ACC112 (cell line): ENCODE measurements at regions not wholly inside any gene's neighbourhood (a gene's known extent, or its start where the extent isn't known, plus 50 kb on each side); places are given as distances from the start of the nearest gene placed in this dataset.

Experiments used
- H2AFZ ChIP-seq: fragments of 200-600 bp; sonication (generic); one replicate; pipeline ENCODE4 v1.6.0; 2017; ENCODE audit warnings: antibody characterized with exemption, low read length; ENCODE audit not compliant: unreplicated experiment
- H3K27ac ChIP-seq: fragments of 200-600 bp; sonication (generic); 2 replicates; pipeline ENCODE4 v1.5.1; 2014; ENCODE audit warnings: low read depth, mild to moderate bottlenecking, antibody characterized with exemption, low read length, moderate library complexity
- H3K27me3 ChIP-seq: fragments of 200-600 bp; sonication (generic); 2 replicates; pipeline ENCODE4 v1.6.1; 2014; ENCODE audit warnings: mild to moderate bottlenecking, antibody characterized with exemption, low read length, moderate library complexity, mixed read lengths; ENCODE audit not compliant: insufficient read depth
- H3K36me3 ChIP-seq: fragments of 200-600 bp; sonication (generic); 2 replicates; pipeline ENCODE4 v1.6.1; 2016; ENCODE audit warnings: mild to moderate bottlenecking, antibody characterized with exemption, low read length, moderate library complexity, mixed read lengths; ENCODE audit not compliant: insufficient read depth
- H3K4me1 ChIP-seq: fragments of 200-600 bp; sonication (generic); one replicate; pipeline ENCODE4 v1.6.1; 2016; ENCODE audit warnings: low read length, mixed read lengths; ENCODE audit not compliant: insufficient read depth, unreplicated experiment, control insufficient read depth
- H3K4me3 ChIP-seq: fragments of 200-600 bp; sonication (generic); 2 replicates; pipeline ENCODE4 v1.5.1; 2014; ENCODE audit warnings: mild to moderate bottlenecking, low read depth, low read length
- H3K79me2 ChIP-seq: fragments of 200-600 bp; sonication (generic); one replicate; pipeline ENCODE4 v1.6.0; 2016; ENCODE audit warnings: low read length; ENCODE audit not compliant: control insufficient read depth, unreplicated experiment, insufficient read depth

DNA sequence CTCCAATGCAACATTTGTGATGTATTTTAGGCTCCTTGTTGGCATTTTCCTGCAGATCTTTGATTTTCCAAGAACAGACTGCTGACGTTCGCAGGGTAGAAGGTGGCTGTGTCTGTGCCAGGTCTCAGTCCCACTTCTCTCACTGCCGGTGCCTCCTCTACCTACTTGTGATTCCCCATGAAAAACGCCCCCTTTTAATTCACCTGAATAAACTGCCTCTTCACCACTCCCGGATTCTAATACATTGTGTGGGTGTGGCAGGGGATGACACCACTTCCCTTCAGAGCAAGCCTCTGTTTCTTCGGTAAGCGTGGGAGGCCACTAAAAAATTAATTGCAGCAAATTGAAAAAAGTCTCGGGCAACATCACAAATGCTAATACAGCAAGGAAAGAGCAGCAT lies 96.1 kb upstream of the FAM9B start:
- H3K36me3 ChIP-seq, result no peaks in the 10 kb centered on the region
- no peaks in the 10 kb centered on the region for H3K4me1 ChIP-seq
- no peak overlapping the region for H3K4me3 ChIP-seq
- no peak overlapping the region for H3K27ac ChIP-seq
- H2AFZ ChIP-seq, result no peak overlapping the region
- no peaks in the 10 kb centered on the region for H3K27me3 ChIP-seq
- no peaks in the 10 kb centered on the region for H3K79me2 ChIP-seq

DNA sequence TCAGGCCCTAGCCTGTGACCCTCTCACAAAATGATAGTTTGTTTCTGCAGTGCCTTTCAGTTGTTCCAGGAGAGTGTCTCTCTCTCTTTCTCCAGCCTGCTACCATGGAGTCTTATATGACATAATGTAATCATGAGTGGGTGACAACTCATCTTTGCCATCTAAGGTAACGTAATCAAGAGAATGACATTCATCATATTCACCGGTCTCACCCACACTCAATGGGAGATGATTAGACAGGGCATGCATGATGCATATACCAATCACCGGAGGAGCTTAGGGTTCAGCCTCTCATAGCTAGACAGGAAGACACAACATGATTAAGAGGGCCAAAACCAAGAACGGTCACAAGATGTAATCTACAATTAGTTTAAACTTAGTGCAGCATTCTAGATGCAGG lies 97.1 kb upstream of the FAM9B start:
- H3K27ac ChIP-seq, result no peak overlapping the region
- H2AFZ ChIP-seq, result no peak overlapping the region
- H3K4me1 ChIP-seq, result peaks cover 6% of the 10 kb centered on the region
- H3K79me2 ChIP-seq, result no peaks in the 10 kb centered on the region
- H3K36me3 ChIP-seq, result no peaks in the 10 kb centered on the region
- no peaks in the 10 kb centered on the region for H3K27me3 ChIP-seq
- H3K4me3 ChIP-seq, result no peak overlapping the region

DNA sequence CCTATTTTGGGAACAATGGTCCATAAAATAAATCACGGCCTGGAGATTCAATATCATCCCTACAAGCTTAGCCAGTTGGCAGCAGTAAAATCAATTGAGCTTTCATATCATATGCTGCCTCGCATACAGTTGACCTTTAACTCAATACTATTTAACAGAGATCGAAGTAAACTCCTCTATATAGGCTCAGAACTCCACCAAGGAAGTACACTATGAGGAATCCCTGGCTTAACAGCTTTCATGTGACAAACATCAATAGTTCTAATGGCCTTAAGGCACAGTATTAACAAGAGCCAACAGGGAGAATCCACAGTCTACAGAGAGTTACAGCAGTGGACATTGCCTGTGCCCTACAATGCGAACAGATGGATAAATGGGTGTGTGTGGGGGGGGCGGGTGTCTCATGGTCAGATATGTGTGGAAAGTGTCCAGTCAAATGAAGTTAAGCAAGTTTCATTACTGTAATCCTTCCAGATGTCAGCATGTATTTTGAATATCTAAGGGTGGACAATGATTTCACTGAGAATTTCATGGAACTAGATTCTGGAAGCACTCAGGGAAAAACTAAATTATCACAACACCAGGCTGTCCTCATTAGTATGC lies 98.2 kb upstream of the FAM9B start:
- Histone ChIP-seq H3K27ac (no peak overlapping the region), H3K4me1 (peaks cover 9% of the 10 kb centered on the region), H3K36me3 (no peaks in the 10 kb centered on the region), H3K4me3 (no peak overlapping the region), H2AFZ (no peak overlapping the region), H3K27me3 (no peaks in the 10 kb centered on the region), H3K79me2 (no peaks in the 10 kb centered on the region)

DNA sequence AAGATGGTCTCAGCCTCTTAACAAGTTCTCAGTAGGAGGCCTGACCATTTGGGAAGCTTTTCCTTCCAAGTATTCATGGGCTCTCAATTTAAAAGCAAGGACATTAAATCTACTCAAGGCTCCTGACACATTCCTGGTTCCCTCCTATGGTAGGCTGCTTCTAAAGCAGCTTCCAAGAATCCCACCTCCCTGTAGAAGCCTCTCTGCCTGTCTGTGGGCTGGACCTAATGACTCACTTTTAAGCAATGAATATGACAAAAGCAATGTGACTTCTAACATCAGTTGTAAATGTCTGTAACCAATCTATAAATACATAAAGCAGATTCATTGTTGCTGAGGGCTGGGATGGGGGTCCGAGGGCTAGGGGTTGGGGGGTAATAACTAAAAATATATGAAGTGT lies 99.5 kb upstream of the FAM9B start:
- H3K36me3 ChIP-seq, result no peaks in the 10 kb centered on the region
- H3K4me1 ChIP-seq, result peaks cover 9% of the 10 kb centered on the region
- H3K79me2 ChIP-seq, result no peaks in the 10 kb centered on the region
- H2AFZ ChIP-seq, result no peak overlapping the region
- no peaks in the 10 kb centered on the region for H3K27me3 ChIP-seq
- H3K4me3 ChIP-seq, result no peak overlapping the region
- no peak overlapping the region for H3K27ac ChIP-seq

DNA sequence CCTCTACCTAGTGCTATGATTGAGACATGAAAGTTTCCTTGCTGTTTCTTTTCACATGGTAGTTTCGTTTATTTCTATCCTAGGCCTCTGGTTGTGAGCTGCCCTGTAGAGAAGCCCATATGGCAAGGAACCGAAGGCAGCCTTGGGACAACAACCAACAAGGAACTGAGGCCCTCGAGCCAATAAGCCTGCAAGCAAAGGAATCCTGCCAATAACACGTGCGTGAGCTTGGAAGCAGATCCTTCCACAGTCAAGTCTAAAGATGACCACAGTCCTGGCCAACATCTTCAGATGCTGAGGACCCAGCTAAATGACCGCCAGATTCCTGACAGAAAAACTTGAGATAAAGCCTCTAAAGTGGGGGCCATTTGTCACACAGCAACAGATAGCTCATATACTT lies 100.4 kb upstream of the FAM9B start:
- Histone ChIP-seq H3K4me1 (peaks cover 9% of the 10 kb centered on the region), H2AFZ (no peak overlapping the region), H3K27me3 (no peaks in the 10 kb centered on the region), H3K36me3 (no peaks in the 10 kb centered on the region), H3K4me3 (no peak overlapping the region), H3K79me2 (no peaks in the 10 kb centered on the region), H3K27ac (no peak overlapping the region)

DNA sequence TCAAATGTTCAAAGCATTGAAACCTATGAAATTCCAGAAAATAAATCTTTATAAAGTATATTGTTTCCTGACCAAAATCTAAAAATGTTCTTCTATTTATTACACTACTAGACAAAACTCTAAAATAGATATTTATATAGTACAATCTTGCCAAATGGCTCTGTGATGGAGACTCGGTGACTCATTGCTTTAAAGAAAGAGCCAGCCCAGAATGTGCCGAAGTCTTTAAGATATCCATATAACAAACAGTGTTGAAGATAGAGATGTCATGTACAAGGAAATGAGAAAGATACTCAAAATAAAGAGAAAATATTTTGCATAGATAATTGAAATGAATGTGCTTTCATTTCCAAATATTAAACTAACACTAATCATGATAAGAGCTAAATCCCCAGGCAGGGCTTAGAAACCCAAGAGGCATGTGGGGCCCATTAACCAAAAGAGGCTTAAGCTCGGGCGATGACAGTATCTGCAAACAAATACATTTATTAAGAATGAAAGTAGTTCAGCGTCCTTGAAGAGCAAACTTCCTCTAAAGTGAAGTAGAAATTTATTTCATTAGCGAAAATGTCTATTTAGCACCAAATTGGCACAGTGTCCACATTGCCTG lies 102.1 kb upstream of the FAM9B start:
- no peak overlapping the region for H3K27ac ChIP-seq
- no peaks in the 10 kb centered on the region for H3K79me2 ChIP-seq
- H3K36me3 ChIP-seq, result no peaks in the 10 kb centered on the region
- H3K4me3 ChIP-seq, result peak overlapping the region; percentile 37; the same call in 1 of the 2 replicates
- H2AFZ ChIP-seq, result peak overlapping the region; percentile 38
- H3K27me3 ChIP-seq, result no peaks in the 10 kb centered on the region
- peaks cover 9% of the 10 kb centered on the region for H3K4me1 ChIP-seq

DNA sequence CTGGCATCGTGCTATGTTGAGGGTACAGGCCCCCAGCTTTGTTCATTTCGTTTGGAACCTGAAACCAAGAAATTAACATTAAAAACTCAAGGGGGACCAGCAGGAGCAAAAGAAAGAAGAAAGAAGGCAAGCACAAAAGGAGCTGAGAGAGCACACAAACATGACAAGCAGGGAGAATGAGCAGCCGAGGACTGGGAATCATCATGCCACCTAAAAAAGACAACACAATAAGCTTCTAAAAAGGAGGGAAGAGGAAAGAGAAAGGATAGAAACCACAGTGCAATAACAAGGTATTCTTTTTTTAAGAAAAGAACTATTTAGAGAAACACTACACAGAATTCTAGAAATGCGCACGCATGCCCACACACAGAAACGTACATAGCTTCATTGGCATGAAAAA lies 103.2 kb upstream of the FAM9B start:
- no peaks in the 10 kb centered on the region for H3K36me3 ChIP-seq
- no peak overlapping the region for H3K27ac ChIP-seq
- H2AFZ ChIP-seq, result no peak overlapping the region
- H3K79me2 ChIP-seq, result no peaks in the 10 kb centered on the region
- H3K4me3 ChIP-seq, result no peak overlapping the region
- no peaks in the 10 kb centered on the region for H3K27me3 ChIP-seq
- H3K4me1 ChIP-seq, result peaks cover 9% of the 10 kb centered on the region

DNA sequence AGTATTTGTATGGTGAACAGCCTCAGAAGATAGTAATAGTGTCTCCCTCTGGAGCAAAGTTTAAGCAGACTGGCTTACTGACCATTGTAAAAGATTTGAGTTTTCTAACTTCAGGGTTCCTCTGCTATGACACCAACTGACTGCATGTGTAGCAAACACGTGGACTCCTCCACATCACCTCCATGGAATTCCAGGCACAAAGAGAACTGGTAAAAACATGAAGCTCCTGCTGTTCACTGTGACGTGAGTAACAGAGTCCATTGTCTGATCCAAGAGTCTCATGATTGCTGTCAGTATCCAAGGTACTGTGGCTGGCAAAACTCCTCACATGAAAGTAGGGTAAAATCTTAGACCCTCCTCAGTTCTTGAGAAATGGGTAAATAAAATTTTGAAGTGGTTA lies 107.6 kb upstream of the FAM9B start:
- H3K4me3 ChIP-seq, result no peak overlapping the region
- no peaks in the 10 kb centered on the region for H3K36me3 ChIP-seq
- H3K27ac ChIP-seq, result no peak overlapping the region
- no peaks in the 10 kb centered on the region for H3K27me3 ChIP-seq
- H3K79me2 ChIP-seq, result no peaks in the 10 kb centered on the region
- no peaks in the 10 kb centered on the region for H3K4me1 ChIP-seq
- no peak overlapping the region for H2AFZ ChIP-seq

DNA sequence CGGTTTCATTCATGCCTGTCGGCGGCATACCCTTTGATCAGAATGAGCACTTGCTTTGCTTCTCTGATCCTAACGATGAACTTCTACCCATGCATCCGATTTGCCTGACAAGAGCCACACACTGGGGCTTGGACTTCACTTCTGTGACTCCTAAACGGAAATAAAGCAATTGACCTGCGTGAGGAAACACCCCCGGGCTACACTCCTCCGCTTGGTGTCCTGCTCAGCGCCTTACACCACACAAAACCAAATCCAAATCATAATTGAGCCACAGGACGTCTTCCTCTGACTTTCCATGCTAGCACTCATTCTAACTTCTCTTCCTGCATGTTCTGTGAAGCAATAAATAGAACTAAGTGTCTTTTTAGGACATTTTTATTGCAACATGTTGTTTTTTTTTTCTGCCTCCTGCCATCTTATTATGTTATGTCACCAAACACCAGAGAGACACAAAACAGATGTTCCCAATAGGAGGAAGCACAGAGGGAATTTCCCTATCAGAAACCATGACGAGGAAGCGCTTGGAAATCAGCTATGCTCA lies 110.8 kb upstream of the FAM9B start:
- no peak overlapping the region for H3K4me3 ChIP-seq
- peaks cover 21% of the 10 kb centered on the region for H3K4me1 ChIP-seq
- no peak overlapping the region for H3K27ac ChIP-seq
- no peak overlapping the region for H2AFZ ChIP-seq
- H3K27me3 ChIP-seq, result no peaks in the 10 kb centered on the region
- no peaks in the 10 kb centered on the region for H3K79me2 ChIP-seq
- H3K36me3 ChIP-seq, result no peaks in the 10 kb centered on the region

DNA sequence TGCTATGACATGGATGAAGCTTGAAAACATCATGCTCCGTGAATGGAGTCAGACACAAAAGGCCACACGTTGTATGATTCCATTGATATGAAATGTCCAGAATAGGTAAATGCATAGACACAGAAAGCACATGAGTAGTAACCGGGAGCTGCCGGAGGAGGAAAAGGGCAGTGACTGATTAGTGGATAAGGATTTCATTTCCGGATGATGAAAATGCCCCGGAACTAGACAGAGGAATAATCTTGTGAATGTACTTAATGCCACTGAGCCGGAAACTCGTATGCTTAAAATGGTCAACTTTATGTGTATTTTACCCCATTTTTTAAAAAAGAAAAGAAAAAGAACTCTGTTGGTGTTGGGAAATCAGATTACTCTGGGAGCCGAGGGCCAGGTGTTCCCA lies 112.7 kb upstream of the FAM9B start:
- H3K79me2 ChIP-seq, result no peaks in the 10 kb centered on the region
- H3K36me3 ChIP-seq, result no peaks in the 10 kb centered on the region
- no peak overlapping the region for H3K27ac ChIP-seq
- H2AFZ ChIP-seq, result no peak overlapping the region
- peaks cover 28% of the 10 kb centered on the region for H3K4me1 ChIP-seq
- H3K27me3 ChIP-seq, result no peaks in the 10 kb centered on the region
- H3K4me3 ChIP-seq, result no peak overlapping the region

DNA sequence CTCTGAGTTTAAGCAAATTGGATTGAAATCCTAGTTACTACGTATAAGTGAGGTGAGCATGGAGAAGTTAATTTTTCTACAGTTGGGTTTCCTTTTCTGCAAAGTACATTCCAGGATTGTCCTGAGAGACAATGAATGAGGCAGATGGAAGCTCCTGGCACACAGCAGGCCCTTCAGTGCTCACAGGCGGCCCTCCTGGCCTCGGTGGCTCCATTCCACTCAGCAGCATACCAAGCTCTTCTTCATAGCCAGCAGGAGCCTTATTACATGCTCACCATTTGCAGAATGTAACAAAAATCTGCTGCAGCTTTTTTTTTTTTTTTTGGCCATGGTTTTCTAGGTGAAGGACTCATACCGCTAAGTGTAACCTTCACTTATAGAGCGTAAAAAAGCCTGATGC lies 113.2 kb upstream of the FAM9B start:
- Histone ChIP-seq H3K79me2 (no peaks in the 10 kb centered on the region), H3K4me3 (no peak overlapping the region), H3K27ac (no peak overlapping the region; the same call in 1 of the 2 replicates), H3K4me1 (peaks cover 28% of the 10 kb centered on the region), H2AFZ (no peak overlapping the region), H3K27me3 (no peaks in the 10 kb centered on the region), H3K36me3 (no peaks in the 10 kb centered on the region)
